ENCODE measurements at regions not wholly inside any gene's neighbourhood (a gene's known extent, or its start where the extent isn't known, plus 50 kb on each side); places are given as distances from the start of the nearest gene placed in this dataset.

GRCh38 chr1:82181846-82182245 lies 381.1 kb downstream of the ADGRL2 start:
- no peak overlapping the region for H3K27ac ChIP-seq
- no peaks in the 10 kb centered on the region for H3K9me3 ChIP-seq
- H3K27me3 ChIP-seq: no peaks in the 10 kb centered on the region
- no peak for DNase-seq
- no peak for TF ChIP-seq EP300 (IDR thresholded peaks at IDR 0.05)
- TF ChIP-seq, protein P1, sequence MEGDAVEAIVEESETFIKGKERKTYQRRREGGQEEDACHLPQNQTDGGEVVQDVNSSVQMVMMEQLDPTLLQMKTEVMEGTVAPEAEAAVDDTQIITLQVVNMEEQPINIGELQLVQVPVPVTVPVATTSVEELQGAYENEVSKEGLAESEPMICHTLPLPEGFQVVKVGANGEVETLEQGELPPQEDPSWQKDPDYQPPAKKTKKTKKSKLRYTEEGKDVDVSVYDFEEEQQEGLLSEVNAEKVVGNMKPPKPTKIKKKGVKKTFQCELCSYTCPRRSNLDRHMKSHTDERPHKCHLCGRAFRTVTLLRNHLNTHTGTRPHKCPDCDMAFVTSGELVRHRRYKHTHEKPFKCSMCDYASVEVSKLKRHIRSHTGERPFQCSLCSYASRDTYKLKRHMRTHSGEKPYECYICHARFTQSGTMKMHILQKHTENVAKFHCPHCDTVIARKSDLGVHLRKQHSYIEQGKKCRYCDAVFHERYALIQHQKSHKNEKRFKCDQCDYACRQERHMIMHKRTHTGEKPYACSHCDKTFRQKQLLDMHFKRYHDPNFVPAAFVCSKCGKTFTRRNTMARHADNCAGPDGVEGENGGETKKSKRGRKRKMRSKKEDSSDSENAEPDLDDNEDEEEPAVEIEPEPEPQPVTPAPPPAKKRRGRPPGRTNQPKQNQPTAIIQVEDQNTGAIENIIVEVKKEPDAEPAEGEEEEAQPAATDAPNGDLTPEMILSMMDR (IDR thresholded peaks at IDR 0.05): no peak
- no peak for TF ChIP-seq POLR2A (IDR thresholded peaks at IDR 0.05)
- TF ChIP-seq POLR2AphosphoS5 (IDR thresholded peaks at IDR 0.05): no peak
- H3K36me3 ChIP-seq: no peaks in the 10 kb centered on the region
- 41 to 95% methylated on average over 1 of the region's 1 CpG for WGBS, 2 donors
- H3K4me1 ChIP-seq: no peaks in the 10 kb centered on the region
- H3K4me3 ChIP-seq: no peak overlapping the region
- intact Hi-C loops (cut with DNase I): no loop called here

DNA sequence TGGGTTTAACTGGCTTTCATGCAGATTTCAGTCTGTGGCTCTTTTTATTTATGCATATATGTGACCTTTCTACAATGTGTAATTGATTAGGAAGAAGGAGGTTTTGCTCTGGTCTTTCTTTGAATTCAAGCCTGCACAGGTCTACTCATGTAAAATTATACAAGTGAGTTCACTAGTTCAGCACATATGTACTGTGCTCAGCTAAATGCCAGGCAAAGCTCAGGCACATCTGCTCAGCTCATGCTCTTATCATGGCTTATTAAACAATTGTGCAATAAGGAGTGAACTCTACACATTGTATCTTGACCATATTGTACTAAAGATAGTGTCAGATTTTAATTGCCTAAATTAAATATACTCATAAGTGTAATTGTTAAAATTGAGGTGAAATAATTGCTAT lies 378.4 kb downstream of the ADGRL2 start:
- H3K36me3 ChIP-seq: no peaks in the 10 kb centered on the region
- no peaks in the 10 kb centered on the region for H3K9me3 ChIP-seq
- intact Hi-C loops (cut with DNase I): no loop called here
- DNase-seq: no peak
- no peaks in the 10 kb centered on the region for H3K27me3 ChIP-seq
- TF ChIP-seq EP300 (IDR thresholded peaks at IDR 0.05) (no peak), POLR2A (IDR thresholded peaks at IDR 0.05) (no peak), POLR2AphosphoS5 (IDR thresholded peaks at IDR 0.05) (no peak)
- TF ChIP-seq, protein P1 (IDR thresholded peaks at IDR 0.05): no peak
- H3K4me1 ChIP-seq: no peaks in the 10 kb centered on the region
- no peak overlapping the region for H3K4me3 ChIP-seq
- H3K27ac ChIP-seq: no peak overlapping the region

DNA sequence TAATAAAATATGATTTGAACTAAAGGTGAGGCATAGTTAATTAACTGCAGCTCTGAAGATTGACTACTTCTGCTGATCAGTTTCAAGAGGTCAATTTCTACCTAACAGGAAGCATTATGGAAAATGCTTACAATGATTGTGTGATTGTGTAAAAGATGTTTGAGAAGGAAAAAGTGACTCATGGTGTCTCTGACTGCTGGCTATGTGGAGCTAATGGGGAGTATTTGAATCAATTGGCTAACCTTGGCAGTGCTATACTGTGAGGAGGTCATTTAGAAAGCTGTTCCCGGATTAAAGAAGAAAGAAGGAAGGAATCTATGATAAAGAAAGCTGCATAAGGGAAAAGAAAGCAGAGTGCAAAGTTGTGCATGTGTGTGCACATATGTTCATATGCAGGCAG lies 376.5 kb downstream of the ADGRL2 start:
- no peak for DNase-seq
- no peak for TF ChIP-seq EP300 (IDR thresholded peaks at IDR 0.05)
- TF ChIP-seq, protein P1 (IDR thresholded peaks at IDR 0.05): no peak
- TF ChIP-seq POLR2A (IDR thresholded peaks at IDR 0.05): no peak
- no peak for TF ChIP-seq POLR2AphosphoS5 (IDR thresholded peaks at IDR 0.05)
- intact Hi-C loops (cut with DNase I): no loop called here
- no peaks in the 10 kb centered on the region for H3K4me1 ChIP-seq
- no peak overlapping the region for H3K27ac ChIP-seq
- H3K27me3 ChIP-seq: no peaks in the 10 kb centered on the region
- no peaks in the 10 kb centered on the region for H3K9me3 ChIP-seq
- H3K4me3 ChIP-seq: no peak overlapping the region
- WGBS, 2 donors: 82 to 84% methylated on average over 1 of the region's 1 CpG
- no peaks in the 10 kb centered on the region for H3K36me3 ChIP-seq

DNA sequence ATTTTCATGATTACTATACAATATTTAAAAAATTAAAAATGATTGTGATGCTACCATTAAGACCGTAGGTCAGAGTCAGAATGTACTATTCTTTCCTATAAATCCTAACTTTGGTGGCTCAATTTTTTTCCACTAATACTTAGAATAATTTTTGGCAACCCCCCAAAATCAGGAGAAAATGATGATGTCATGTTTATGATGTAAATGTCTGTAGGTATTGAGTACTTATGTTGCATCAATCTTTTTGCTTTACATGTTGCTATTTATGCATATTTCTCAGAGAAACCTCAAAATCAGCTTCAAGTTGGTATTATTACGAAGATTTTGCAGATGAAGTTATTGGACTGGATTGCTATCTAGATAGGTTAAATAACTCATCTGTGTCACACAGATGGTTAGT lies 371.2 kb downstream of the ADGRL2 start:
- no peak overlapping the region for H3K4me3 ChIP-seq
- H3K4me1 ChIP-seq: no peaks in the 10 kb centered on the region
- H3K36me3 ChIP-seq: no peaks in the 10 kb centered on the region
- WGBS, 2 donors: 74 to 92% methylated on average over 2 of the region's 2 CpGs
- intact Hi-C loops (cut with DNase I): no loop called here
- no peak overlapping the region for H3K27ac ChIP-seq
- H3K27me3 ChIP-seq: no peaks in the 10 kb centered on the region
- H3K9me3 ChIP-seq: no peaks in the 10 kb centered on the region
- TF ChIP-seq EP300 (IDR thresholded peaks at IDR 0.05) (no peak), POLR2A (IDR thresholded peaks at IDR 0.05) (no peak), POLR2AphosphoS5 (IDR thresholded peaks at IDR 0.05) (no peak)
- TF ChIP-seq, protein P1 (IDR thresholded peaks at IDR 0.05): no peak
- DNase-seq: no peak

GRCh38 chr1:82168482-82168881 lies 367.7 kb downstream of the ADGRL2 start:
- Histone ChIP-seq H3K27me3 (no peaks in the 10 kb centered on the region), H3K4me3 (no peak overlapping the region), H3K36me3 (no peaks in the 10 kb centered on the region), H3K4me1 (no peaks in the 10 kb centered on the region), H3K27ac (no peak overlapping the region), H3K9me3 (no peaks in the 10 kb centered on the region)
- intact Hi-C loops (cut with DNase I): no loop called here
- no peak for DNase-seq
- 84 to 88% methylated on average over 3 of the region's 3 CpGs for WGBS, 2 donors
- no peak for TF ChIP-seq EP300 (IDR thresholded peaks at IDR 0.05)
- TF ChIP-seq, protein P1 (IDR thresholded peaks at IDR 0.05): no peak
- no peak for TF ChIP-seq POLR2A (IDR thresholded peaks at IDR 0.05)
- TF ChIP-seq POLR2AphosphoS5 (IDR thresholded peaks at IDR 0.05): no peak
